NCI-H1048 (cell line): ENCODE measurements at regions not wholly inside any gene's neighbourhood (a gene's known extent, or its start where the extent isn't known, plus 50 kb on each side); places are given as distances from the start of the nearest gene placed in this dataset.
"Not testable (repeated sequence)": the region's sequence is repeated elsewhere in the genome, so short reads cannot be mapped to it uniquely, and the experiment has no call there.

Experiments
- DNase-seq: peaks from one replicate; lab custom pipeline; 2025; lab: John Stamatoyannopoulos, UW

DNA sequence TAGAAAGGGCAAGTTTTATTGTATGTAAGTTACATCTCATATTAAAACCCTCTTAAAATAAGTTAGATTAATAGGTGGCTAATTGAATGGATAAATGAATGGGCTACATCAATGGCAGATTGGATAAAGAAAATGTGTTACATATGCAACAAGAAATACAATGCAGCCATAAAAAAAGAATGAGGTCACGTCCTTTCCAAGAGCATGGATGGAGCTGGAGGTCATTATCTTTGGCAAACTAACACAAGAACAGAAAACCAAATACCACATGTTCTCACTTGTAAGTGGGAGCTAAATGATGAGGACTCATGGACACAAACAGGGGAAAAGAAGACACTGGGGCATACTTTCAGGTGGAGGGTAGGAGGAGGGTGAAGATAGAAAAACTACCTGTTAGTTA, 182.2 kb upstream of the GNAI1 start:
- DNase-seq: no peak

DNA sequence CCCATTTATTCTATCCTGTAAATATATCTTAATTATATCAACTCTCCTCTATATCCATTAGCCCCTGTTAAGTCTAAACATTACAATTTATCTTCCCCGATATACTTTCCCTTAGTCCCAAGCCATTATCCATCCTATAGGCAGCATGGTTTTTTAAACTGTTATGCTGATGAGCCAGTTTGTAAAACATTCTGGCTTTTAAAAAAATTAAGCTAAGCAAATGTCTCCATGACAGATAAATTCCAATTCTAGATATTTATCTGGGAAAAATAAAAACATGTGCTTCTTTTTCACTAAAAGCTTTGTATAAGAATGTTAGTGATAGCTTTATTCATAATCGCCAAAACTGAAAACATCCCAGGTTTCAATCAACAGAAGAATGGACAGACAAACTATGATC, 183.2 kb upstream of the GNAI1 start:
- DNase-seq: no peak

GRCh38 chr7:79949778-79950177, 184.9 kb upstream of the GNAI1 start:
- no peak for DNase-seq

DNA sequence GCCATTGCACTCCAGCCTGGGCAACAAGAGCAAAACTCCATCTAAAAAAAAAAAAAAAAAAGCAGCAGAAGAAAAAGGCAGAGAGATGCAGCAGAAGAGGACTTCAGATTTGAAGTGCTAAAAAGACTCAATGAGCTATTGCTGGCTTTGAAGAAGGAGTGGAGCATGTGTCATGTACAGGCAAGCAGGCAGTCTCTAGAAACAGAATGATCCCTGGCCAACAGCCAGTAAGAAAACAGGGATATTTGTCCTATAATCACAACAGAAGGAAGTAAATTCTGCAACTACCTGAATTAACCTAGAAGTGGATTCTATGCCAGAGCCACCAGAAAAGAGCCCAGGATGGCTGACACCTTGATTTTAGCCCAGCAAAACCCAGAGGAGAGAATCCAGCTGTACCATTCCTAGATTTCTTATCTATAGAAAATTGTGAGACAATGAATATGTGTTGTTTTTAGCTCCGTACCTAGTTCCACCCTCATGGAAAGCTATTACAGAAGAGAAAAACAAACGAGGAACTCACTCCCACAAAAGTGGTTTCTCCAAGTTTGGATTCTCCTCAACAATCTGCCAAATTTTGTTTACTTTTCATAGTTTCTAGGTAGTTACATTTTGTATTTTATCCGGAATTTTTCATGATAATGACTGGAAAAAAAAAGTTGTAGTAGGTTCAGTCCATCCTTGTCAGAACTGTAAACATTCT, 198.2 kb upstream of the GNAI1 start:
- no peak for DNase-seq

DNA sequence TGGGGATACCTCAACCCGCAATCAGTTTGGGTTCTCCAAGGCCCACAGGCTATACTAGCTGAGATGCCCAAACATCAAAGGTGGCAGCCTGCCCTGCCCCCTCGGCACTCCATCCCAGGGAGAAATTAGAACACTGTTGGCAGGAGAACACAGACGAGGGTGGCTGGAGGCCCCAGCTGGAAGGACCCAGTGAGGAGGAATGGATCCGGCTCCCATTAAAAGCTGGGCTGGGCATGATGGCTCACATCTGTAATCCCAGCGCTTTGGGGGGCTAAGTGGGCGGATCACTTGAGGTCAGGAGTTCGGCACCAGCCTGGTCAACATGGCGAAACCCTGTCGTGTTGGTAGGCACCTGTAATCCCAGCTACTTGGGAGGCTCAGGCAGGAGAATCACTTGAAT, 199.9 kb upstream of the GNAI1 start:
- no peak for DNase-seq

GRCh38 chr7:79933144-79933543, 201.5 kb upstream of the GNAI1 start:
- DNase-seq: no peak

GRCh38 chr7:79930604-79931003, 204.0 kb upstream of the GNAI1 start:
- DNase-seq: no peak

DNA sequence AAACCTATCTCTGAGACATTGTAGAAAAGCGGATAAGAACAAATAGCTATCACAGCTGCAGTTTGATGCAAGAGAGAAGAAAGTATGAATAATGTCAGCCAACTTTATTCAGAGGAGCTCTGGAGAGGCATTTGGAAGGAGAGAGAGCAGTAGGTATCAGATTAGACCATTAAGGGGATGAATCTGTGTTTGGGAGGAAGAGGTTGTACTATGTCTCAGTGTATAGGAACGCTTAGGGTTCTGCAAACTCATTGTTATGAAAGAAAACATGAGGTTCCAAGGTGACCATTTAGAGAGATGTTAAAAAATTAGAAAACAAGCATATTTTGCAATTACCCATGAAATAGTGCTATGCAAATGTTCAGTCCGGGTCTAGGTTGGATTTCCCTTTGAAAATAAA, 207.5 kb upstream of the GNAI1 start:
- DNase-seq: no peak

DNA sequence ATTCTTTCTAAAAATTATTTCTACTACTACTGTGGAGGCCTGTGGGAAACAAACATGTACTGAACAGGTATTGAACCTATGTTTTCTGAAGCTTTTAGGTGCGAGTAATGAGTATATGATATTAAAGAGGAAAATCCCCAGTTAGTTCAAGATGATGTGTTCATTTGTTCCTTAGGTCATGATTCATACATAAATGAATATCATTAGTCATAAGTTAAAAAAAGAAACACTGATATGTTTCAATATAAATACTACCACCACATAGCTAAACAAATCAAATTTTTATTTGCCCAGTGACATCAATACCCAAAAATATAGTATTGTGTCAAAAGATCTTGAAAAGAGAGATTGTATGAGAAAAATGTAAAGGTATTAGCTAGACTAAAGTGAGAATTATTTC, 210.7 kb upstream of the GNAI1 start:
- no peak for DNase-seq

- DNase-seq: no peak
Observed at GRCh38 chr7:79922894-79923293, 211.7 kb upstream of the GNAI1 start.

GRCh38 chr7:79921976-79922375, 212.7 kb upstream of the GNAI1 start:
- no peak for DNase-seq

GRCh38 chr7:79918632-79919031, 216.0 kb upstream of the GNAI1 start:
- DNase-seq: not testable (repeated sequence)

DNA sequence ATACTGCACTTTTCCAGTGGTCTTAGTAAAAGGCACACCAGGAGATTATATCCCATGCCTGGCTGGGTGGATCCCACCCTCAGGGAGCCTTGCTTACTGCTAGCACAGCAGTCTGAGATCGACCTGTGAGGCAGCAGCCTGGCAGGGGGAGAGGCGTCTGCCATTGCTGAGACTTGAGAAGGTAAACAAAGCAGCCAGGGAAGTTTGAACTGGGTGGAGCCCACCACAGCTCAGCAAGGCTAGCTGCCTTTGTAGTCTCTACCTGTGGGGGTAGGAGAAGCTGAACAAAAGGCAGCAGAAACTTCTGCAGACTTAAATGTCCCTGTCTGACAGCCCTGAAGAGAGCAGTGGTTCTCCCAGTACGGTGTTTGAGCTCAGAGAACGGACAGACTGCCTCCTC, 219.3 kb upstream of the GNAI1 start:
- DNase-seq: not testable (repeated sequence)

GRCh38 chr7:79912213-79912633, 222.4 kb upstream of the GNAI1 start:
- no peak for DNase-seq

- DNase-seq: no peak
Observed at GRCh38 chr7:79911420-79911819, 223.2 kb upstream of the GNAI1 start.

GRCh38 chr7:79909176-79909575, 225.5 kb upstream of the GNAI1 start:
- DNase-seq: no peak

- DNase-seq: no peak
Observed at GRCh38 chr7:79897166-79897565, 237.5 kb upstream of the GNAI1 start.

GRCh38 chr7:79893991-79894390, 240.6 kb upstream of the GNAI1 start:
- no peak for DNase-seq

- DNase-seq: no peak
Observed at GRCh38 chr7:79882922-79883321, 251.7 kb upstream of the GNAI1 start.

DNA sequence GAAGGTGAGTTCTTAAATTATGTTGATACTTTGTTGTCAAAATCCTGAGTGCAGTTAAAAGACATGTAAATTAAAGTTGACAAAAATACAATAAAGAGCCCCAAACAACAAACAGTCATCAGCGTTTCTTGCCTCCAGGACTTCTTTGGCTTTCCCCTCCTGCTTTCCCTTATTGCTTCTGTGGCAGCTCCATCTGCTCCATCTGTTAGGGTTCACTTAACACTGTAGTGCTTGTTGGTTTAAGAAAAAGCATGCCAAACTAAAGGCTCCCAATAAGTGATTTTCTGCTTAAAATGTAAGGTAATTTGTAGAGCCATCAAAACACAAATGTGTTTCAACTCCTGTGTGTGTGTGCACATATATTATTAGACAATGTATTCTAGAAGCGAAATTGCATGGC, 254.3 kb upstream of the GNAI1 start:
- no peak for DNase-seq

DNA sequence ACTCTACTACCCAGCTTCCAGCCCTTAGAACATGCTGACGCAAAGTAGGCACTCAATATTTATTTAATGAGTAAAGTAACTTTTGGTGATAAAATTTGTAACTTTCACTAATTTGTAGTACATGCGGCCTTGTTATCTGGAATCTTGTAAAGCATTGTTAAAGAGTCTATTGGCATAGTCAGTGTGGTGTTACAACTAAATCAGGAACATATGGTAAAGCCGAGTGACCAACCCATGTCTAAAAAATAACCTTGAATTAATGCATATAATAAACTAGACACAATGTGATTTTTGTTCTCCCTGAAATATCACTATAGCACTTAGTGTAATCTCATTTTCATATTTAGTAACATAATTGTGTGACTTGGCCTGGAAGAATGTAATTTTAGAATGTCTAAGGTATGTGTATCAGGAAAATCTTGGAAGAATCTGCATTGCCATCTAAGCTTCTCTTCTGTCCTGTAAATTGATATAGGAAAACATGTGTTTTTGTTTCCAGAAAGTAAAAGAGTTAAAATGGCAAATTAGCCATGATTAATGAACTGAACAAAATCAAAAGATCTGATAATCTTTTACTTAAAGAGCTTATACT, 256.7 kb upstream of the GNAI1 start:
- DNase-seq: no peak

DNA sequence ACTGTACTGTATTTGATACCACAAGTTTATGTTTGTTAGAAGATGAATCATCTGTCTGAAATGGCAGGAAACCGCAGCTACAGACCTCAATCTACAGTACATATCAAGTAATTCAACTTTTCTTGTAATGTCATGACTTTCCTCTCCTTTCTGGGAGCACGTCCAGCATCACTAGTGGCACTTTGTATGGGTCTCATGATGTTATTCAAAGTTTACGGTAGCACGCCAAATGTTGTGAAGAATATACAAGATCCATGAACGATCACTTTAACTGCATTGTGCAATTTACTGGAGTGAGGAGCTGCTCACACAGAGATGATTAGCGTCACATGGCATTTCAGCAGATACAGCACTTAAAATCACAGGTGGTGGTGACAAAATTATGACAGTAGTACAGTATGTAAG, 257.8 kb upstream of the GNAI1 start:
- DNase-seq: no peak

- DNase-seq: no peak
Observed at GRCh38 chr7:79874797-79875196, 259.8 kb upstream of the GNAI1 start.

GRCh38 chr7:79872176-79872575, 262.5 kb upstream of the GNAI1 start:
- DNase-seq: no peak
